Stimulated activated naive B cell treated with anti-CD40 and anti-IgM and Interleukin-4, amounts not matched to agents 10 μg/mL and 1 μg/mL and 100 μg/mL, for 72 hours (primary cell): ENCODE measurements at regions not wholly inside any gene's neighbourhood (a gene's known extent, or its start where the extent isn't known, plus 50 kb on each side); places are given as distances from the start of the nearest gene placed in this dataset.

ENCODE experiments used
- ATAC-seq, 2 donors: fragments of 150-1000 bp; cut with Tn5 transposase; replicated peaks; 2 replicates each; pipeline ENCODE4 v1.10.0; 2021; ENCODE audit warnings: moderate library complexity in 1 of 2
- DNase-seq: peaks from one replicate; pipeline ENCODE4 v3.0.0; 2021
- H3K27ac Mint-ChIP-seq: one replicate; pipeline ENCODE4 v1.8.0; 2022; ENCODE audit warnings: mild to moderate bottlenecking, mixed read lengths
- H3K27me3 Mint-ChIP-seq, 2 donors: one replicate each; pipeline ENCODE4 v1.8.0; 2022; ENCODE audit warnings: mixed read lengths in 2 of 2
- H3K36me3 Mint-ChIP-seq, 2 donors: one replicate each; pipeline ENCODE4 v1.8.0; 2022; ENCODE audit warnings: mixed read lengths in 2 of 2, mild to moderate bottlenecking in 1 of 2
- H3K4me1 Mint-ChIP-seq, 2 donors: one replicate each; pipeline ENCODE4 v1.8.0; 2022; ENCODE audit warnings: mixed read lengths in 2 of 2, mild to moderate bottlenecking in 1 of 2
- H3K4me3 Mint-ChIP-seq, 2 donors: one replicate each; pipeline ENCODE4 v1.8.0; 2022; ENCODE audit warnings: mild to moderate bottlenecking in 2 of 2, mixed read lengths in 2 of 2, moderate library complexity in 1 of 2
- H3K9me3 Mint-ChIP-seq, 2 donors: one replicate each; pipeline ENCODE4 v1.8.0; 2022; ENCODE audit warnings: mixed read lengths in 2 of 2, mild to moderate bottlenecking in 1 of 2

- H3K27me3 Mint-ChIP-seq = no peaks in the 10 kb centered on the region
- DNase-seq (no peak), ATAC-seq (no peak)
- H3K36me3 Mint-ChIP-seq = no peaks in the 10 kb centered on the region
- no peaks in the 10 kb centered on the region for H3K4me1 Mint-ChIP-seq
- H3K4me3 Mint-ChIP-seq = no peak overlapping the region
- no peaks in the 10 kb centered on the region for H3K9me3 Mint-ChIP-seq
- H3K27ac Mint-ChIP-seq = no peak overlapping the region
Measured at GRCh38 chr3:25009665-25010064, 418.4 kb upstream of the RARB start.

- no peaks in the 10 kb centered on the region for H3K27me3 Mint-ChIP-seq
Measured at GRCh38 chr3:25015599-25015998, 412.5 kb upstream of the RARB start.

GRCh38 chr3:25018909-25019308, 409.2 kb upstream of the RARB start:
- ATAC-seq (no peak), DNase-seq (no peak)
- no peaks in the 10 kb centered on the region for H3K36me3 Mint-ChIP-seq
- H3K4me1 Mint-ChIP-seq = no peaks in the 10 kb centered on the region
- no peak overlapping the region for H3K27ac Mint-ChIP-seq
- no peaks in the 10 kb centered on the region for H3K9me3 Mint-ChIP-seq
- H3K4me3 Mint-ChIP-seq = no peak overlapping the region
- no peaks in the 10 kb centered on the region for H3K27me3 Mint-ChIP-seq

More at GRCh38 chr3:25015599-25015998, 412.5 kb upstream of the RARB start:
- Mint-ChIP-seq H3K27ac (no peak overlapping the region), H3K36me3 (no peaks in the 10 kb centered on the region), H3K4me1 (no peaks in the 10 kb centered on the region), H3K9me3 (no peaks in the 10 kb centered on the region), H3K4me3 (no peak overlapping the region)
- no peak for DNase-seq
- no peak for ATAC-seq

- H3K27ac Mint-ChIP-seq = no peak overlapping the region
- no peak for ATAC-seq
- no peaks in the 10 kb centered on the region for H3K9me3 Mint-ChIP-seq
- H3K27me3 Mint-ChIP-seq = no peaks in the 10 kb centered on the region
- H3K36me3 Mint-ChIP-seq = no peaks in the 10 kb centered on the region
- no peak for DNase-seq
- no peak overlapping the region for H3K4me3 Mint-ChIP-seq
- no peaks in the 10 kb centered on the region for H3K4me1 Mint-ChIP-seq
Measured at GRCh38 chr3:25019506-25019905, 408.6 kb upstream of the RARB start.

- H3K27me3 Mint-ChIP-seq = no peaks in the 10 kb centered on the region
- no peak for ATAC-seq
- H3K36me3 Mint-ChIP-seq = no peaks in the 10 kb centered on the region
- no peak for DNase-seq
- H3K4me3 Mint-ChIP-seq = no peak overlapping the region
- no peaks in the 10 kb centered on the region for H3K4me1 Mint-ChIP-seq
- H3K27ac Mint-ChIP-seq = no peak overlapping the region
- no peaks in the 10 kb centered on the region for H3K9me3 Mint-ChIP-seq
Measured at GRCh38 chr3:25021816-25022215, 406.2 kb upstream of the RARB start.

GRCh38 chr3:25023876-25024275, 404.2 kb upstream of the RARB start:
- Mint-ChIP-seq H3K36me3 (no peaks in the 10 kb centered on the region), H3K4me3 (no peak overlapping the region), H3K4me1 (no peaks in the 10 kb centered on the region), H3K27me3 (no peaks in the 10 kb centered on the region), H3K27ac (no peak overlapping the region), H3K9me3 (peaks cover 0 to 1% of the 10 kb centered on the region in 2 donors)
- DNase-seq = no peak
- ATAC-seq = no peak

- H3K9me3 Mint-ChIP-seq = peaks cover 0 to 1% of the 10 kb centered on the region in 2 donors
Measured at GRCh38 chr3:25025236-25025635, 402.8 kb upstream of the RARB start.

GRCh38 chr3:25027650-25028049, 400.4 kb upstream of the RARB start:
- Mint-ChIP-seq H3K9me3 (peaks cover 0 to 1% of the 10 kb centered on the region in 2 donors), H3K4me1 (no peaks in the 10 kb centered on the region), H3K27ac (no peak overlapping the region), H3K36me3 (no peaks in the 10 kb centered on the region), H3K27me3 (no peaks in the 10 kb centered on the region), H3K4me3 (no peak overlapping the region)
- ATAC-seq (no peak), DNase-seq (no peak)

More at GRCh38 chr3:25025236-25025635, 402.8 kb upstream of the RARB start:
- no peaks in the 10 kb centered on the region for H3K27me3 Mint-ChIP-seq
- H3K4me3 Mint-ChIP-seq = no peak overlapping the region
- H3K36me3 Mint-ChIP-seq = no peaks in the 10 kb centered on the region
- ATAC-seq (no peak), DNase-seq (no peak)
- H3K27ac Mint-ChIP-seq = no peak overlapping the region
- H3K4me1 Mint-ChIP-seq = no peaks in the 10 kb centered on the region

- H3K4me1 Mint-ChIP-seq = no peaks in the 10 kb centered on the region
- H3K27ac Mint-ChIP-seq = no peak overlapping the region
- peaks cover 0 to 1% of the 10 kb centered on the region in 2 donors for H3K9me3 Mint-ChIP-seq
- no peaks in the 10 kb centered on the region for H3K36me3 Mint-ChIP-seq
- H3K27me3 Mint-ChIP-seq = no peaks in the 10 kb centered on the region
- no peak for ATAC-seq
- no peak overlapping the region for H3K4me3 Mint-ChIP-seq
- no peak for DNase-seq
Measured at GRCh38 chr3:25029820-25030219, 398.2 kb upstream of the RARB start.

- H3K4me3 Mint-ChIP-seq = no peak overlapping the region
- H3K4me1 Mint-ChIP-seq = no peaks in the 10 kb centered on the region
- DNase-seq = no peak
- peaks cover 0 to 1% of the 10 kb centered on the region in 2 donors for H3K9me3 Mint-ChIP-seq
- ATAC-seq = no peak
- H3K27ac Mint-ChIP-seq = no peak overlapping the region
- no peaks in the 10 kb centered on the region for H3K27me3 Mint-ChIP-seq
- no peaks in the 10 kb centered on the region for H3K36me3 Mint-ChIP-seq
Measured at GRCh38 chr3:25032344-25032743, 395.7 kb upstream of the RARB start.

- peak; percentile 66 to 70 for ATAC-seq
- peak; percentile 4 for DNase-seq
- Mint-ChIP-seq H3K9me3 (peaks cover 0 to 1% of the 10 kb centered on the region in 2 donors), H3K4me1 (no peaks in the 10 kb centered on the region), H3K36me3 (no peaks in the 10 kb centered on the region), H3K27me3 (no peaks in the 10 kb centered on the region), H3K27ac (no peak overlapping the region), H3K4me3 (no peak overlapping the region)
Measured at GRCh38 chr3:25033407-25034029, 394.5 kb upstream of the RARB start.

- Mint-ChIP-seq H3K27ac (no peak overlapping the region), H3K36me3 (no peaks in the 10 kb centered on the region), H3K4me3 (no peak overlapping the region), H3K9me3 (no peaks in the 10 kb centered on the region), H3K4me1 (no peaks in the 10 kb centered on the region), H3K27me3 (no peaks in the 10 kb centered on the region)
- ATAC-seq = no peak
- DNase-seq = no peak
Measured at GRCh38 chr3:25035526-25035925, 392.5 kb upstream of the RARB start.

- no peaks in the 10 kb centered on the region for H3K9me3 Mint-ChIP-seq
- no peaks in the 10 kb centered on the region for H3K4me1 Mint-ChIP-seq
- no peak overlapping the region for H3K27ac Mint-ChIP-seq
- ATAC-seq = no peak
- no peak overlapping the region for H3K4me3 Mint-ChIP-seq
- no peaks in the 10 kb centered on the region for H3K27me3 Mint-ChIP-seq
- DNase-seq = no peak
- no peaks in the 10 kb centered on the region for H3K36me3 Mint-ChIP-seq
Measured at GRCh38 chr3:25036633-25037032, 391.4 kb upstream of the RARB start.

- Mint-ChIP-seq H3K9me3 (no peaks in the 10 kb centered on the region), H3K36me3 (no peaks in the 10 kb centered on the region), H3K27me3 (no peaks in the 10 kb centered on the region), H3K27ac (no peak overlapping the region), H3K4me3 (no peak overlapping the region), H3K4me1 (no peaks in the 10 kb centered on the region)
- DNase-seq (no peak), ATAC-seq (no peak)
Measured at GRCh38 chr3:25037049-25037547, 391.0 kb upstream of the RARB start.

- H3K36me3 Mint-ChIP-seq = no peaks in the 10 kb centered on the region
- H3K27ac Mint-ChIP-seq = no peak overlapping the region
- DNase-seq (no peak), ATAC-seq (no peak)
- H3K27me3 Mint-ChIP-seq = no peaks in the 10 kb centered on the region
- H3K4me1 Mint-ChIP-seq = no peaks in the 10 kb centered on the region
- no peaks in the 10 kb centered on the region for H3K9me3 Mint-ChIP-seq
- no peak overlapping the region for H3K4me3 Mint-ChIP-seq
Measured at GRCh38 chr3:25038271-25038670, 389.8 kb upstream of the RARB start.

- DNase-seq (no peak), ATAC-seq (no peak)
- Mint-ChIP-seq H3K27me3 (no peaks in the 10 kb centered on the region), H3K4me1 (no peaks in the 10 kb centered on the region), H3K9me3 (no peaks in the 10 kb centered on the region), H3K4me3 (no peak overlapping the region), H3K36me3 (no peaks in the 10 kb centered on the region), H3K27ac (no peak overlapping the region)
Measured at GRCh38 chr3:25038922-25039321, 389.1 kb upstream of the RARB start.
